GM23338 (cell line): ENCODE measurements at regions not wholly inside any gene's neighbourhood (a gene's known extent, or its start where the extent isn't known, plus 50 kb on each side); places are given as distances from the start of the nearest gene placed in this dataset.

Experiments used
- ATAC-seq: fragments of 200-7000 bp; cut with Tn5 transposase; 3 replicates; pipeline ENCODE4 v1.9.1; 2020
- DNase-seq: peaks from one replicate; pipeline ENCODE4 v3.0.0-alpha.2; 2015; ENCODE audit warnings: low spot score
- H2AFZ ChIP-seq: fragments of 200-600 bp; sonication (generic); 2 replicates; pipeline ENCODE4 v1.8.0; 2016; ENCODE audit warnings: antibody characterized with exemption, mild to moderate bottlenecking, moderate library complexity
- H3F3A ChIP-seq: fragments of 200-600 bp; sonication (generic); replicated peaks from 2 replicates; pipeline ENCODE4 v1.8.0; 2017; ENCODE audit warnings: antibody characterized with exemption, mixed run types, low read depth
- H3K27ac ChIP-seq: fragments of 200-600 bp; sonication (generic); 2 replicates; pipeline ENCODE4 v1.6.1; 2016; ENCODE audit warnings: low read depth
- H3K27me3 ChIP-seq: fragments of 200-600 bp; sonication (generic); 2 replicates; pipeline ENCODE4 v1.8.0; 2016; ENCODE audit warnings: mild to moderate bottlenecking, mixed run types, moderate library complexity; ENCODE audit not compliant: insufficient read depth
- H3K36me3 ChIP-seq: fragments of 200-600 bp; sonication (generic); 2 replicates; pipeline ENCODE4 v1.8.0; 2016; ENCODE audit warnings: mild to moderate bottlenecking; ENCODE audit not compliant: insufficient read depth
- H3K4me1 ChIP-seq: fragments of 200-600 bp; sonication (generic); 2 replicates; pipeline ENCODE4 v1.8.0; 2016; ENCODE audit warnings: mild to moderate bottlenecking, moderate library complexity; ENCODE audit not compliant: insufficient read depth
- H3K4me2 ChIP-seq: fragments of 200-600 bp; sonication (generic); 2 replicates; pipeline ENCODE4 v1.7.1; 2017; ENCODE audit warnings: mixed run types
- H3K4me3 ChIP-seq: fragments of 200-600 bp; sonication (generic); 2 replicates; pipeline ENCODE4 v1.6.1; 2016; ENCODE audit warnings: mixed run types
- H3K79me2 ChIP-seq: fragments of 200-600 bp; sonication (generic); replicated peaks from 2 replicates; pipeline ENCODE4 v1.8.0; 2017; ENCODE audit warnings: mild to moderate bottlenecking; ENCODE audit not compliant: insufficient read depth
- H3K9me2 ChIP-seq: fragments of 200-600 bp; sonication (generic); 2 replicates; pipeline ENCODE4 v1.8.0; 2017; ENCODE audit not compliant: insufficient read depth
- H4K20me1 ChIP-seq: fragments of 200-600 bp; sonication (generic); replicated peaks from 2 replicates; pipeline ENCODE4 v1.8.0; 2017; ENCODE audit warnings: mild to moderate bottlenecking; ENCODE audit not compliant: insufficient read depth
- H3K27ac Mint-ChIP-seq: 2 replicates; pipeline ENCODE4 v1.8.0; 2020; ENCODE audit warnings: inconsistent platforms, mild to moderate bottlenecking, moderate library complexity, mixed read lengths
- H3K27me3 Mint-ChIP-seq: 3 replicates; pipeline ENCODE4 v1.8.0; 2022; ENCODE audit warnings: low read depth, mild to moderate bottlenecking, moderate library complexity, mixed read lengths, inconsistent platforms; ENCODE audit not compliant: insufficient read depth, poor library complexity
- H3K36me3 Mint-ChIP-seq: 3 replicates; pipeline ENCODE4 v1.8.0; 2021; ENCODE audit warnings: low read depth, mild to moderate bottlenecking, inconsistent platforms, moderate library complexity, mixed read lengths
- H3K4me1 Mint-ChIP-seq: 3 replicates; pipeline ENCODE4 v1.8.0; 2020; ENCODE audit warnings: mild to moderate bottlenecking, inconsistent platforms, mixed read lengths
- H3K4me3 Mint-ChIP-seq: 3 replicates; pipeline ENCODE4 v1.8.0; 2021; ENCODE audit warnings: moderate library complexity, mild to moderate bottlenecking, inconsistent platforms, mixed read lengths
- H3K9me3 Mint-ChIP-seq: 3 replicates; pipeline ENCODE4 v1.8.0; 2020; ENCODE audit warnings: moderate library complexity, mild to moderate bottlenecking, inconsistent platforms, mixed read lengths
- CREB1 ChIP-seq: fragments of 250-450 bp; sonication (Bioruptor Pico); IDR thresholded peaks from 2 replicates; pipeline ENCODE4 v1.5.0; 2020; ENCODE audit warnings: low read depth, mild to moderate bottlenecking, moderate library complexity
- EZH2 ChIP-seq: fragments of 200-600 bp; sonication (generic); IDR thresholded peaks from one replicate; pipeline ENCODE4 v1.8.0; 2017; ENCODE audit warnings: antibody characterized with exemption, mild to moderate bottlenecking, low read depth; ENCODE audit not compliant: unreplicated experiment
- EZH2phosphoT487 ChIP-seq: fragments of 200-600 bp; sonication (generic); IDR thresholded peaks from one replicate; pipeline ENCODE4 v1.8.1; 2018; ENCODE audit warnings: antibody characterized with exemption; ENCODE audit not compliant: unreplicated experiment
- JUNB ChIP-seq: IDR thresholded peaks from one replicate; pipeline ENCODE4 v1.6.1; 2016; ENCODE audit warnings: antibody characterized with exemption; ENCODE audit not compliant: unreplicated experiment
- POLR2AphosphoS5 ChIP-seq: IDR thresholded peaks from 2 replicates; pipeline ENCODE4 v1.6.1; 2016; ENCODE audit warnings: antibody characterized with exemption, low read depth
- STAT1 ChIP-seq: IDR thresholded peaks from one replicate; pipeline ENCODE4 v1.6.1; 2016; ENCODE audit warnings: antibody characterized with exemption; ENCODE audit not compliant: unreplicated experiment
- ZNF114 ChIP-seq: fragments of 250-450 bp; sonication (Bioruptor Pico); IDR thresholded peaks from 2 replicates; pipeline ENCODE4 v1.5.0; 2020; ENCODE audit warnings: mild to moderate bottlenecking, moderate library complexity
- ZNF331 ChIP-seq: fragments of 250-450 bp; sonication (Bioruptor Pico); IDR thresholded peaks from 2 replicates; pipeline ENCODE4 v1.5.0; 2020; ENCODE audit warnings: low read depth, mild to moderate bottlenecking, moderate library complexity
- TF ChIP-seq, protein P1 (sequence below): fragments of 250-450 bp; sonication (Bioruptor Pico); IDR thresholded peaks from 2 replicates; pipeline ENCODE4 v1.5.0; 2020; ENCODE audit warnings: mild to moderate bottlenecking, moderate library complexity
- TF ChIP-seq, protein P2 (sequence below), 2 experiments: fragments of 200-600 bp in 1 of 2; sonication (generic) in 1 of 2; conservative IDR thresholded peaks; 2 replicates each; pipeline versions ENCODE4 v1.5.1 to v1.6.1; 2016 to 2017; ENCODE audit warnings: antibody characterized with exemption in 2 of 2, low read depth in 2 of 2, mild to moderate bottlenecking in 2 of 2, moderate library complexity in 1 of 2
- TF ChIP-seq, protein P3 (sequence below): IDR thresholded peaks from one replicate; pipeline ENCODE4 v1.6.1; 2018; ENCODE audit warnings: antibody characterized with exemption; ENCODE audit not compliant: unreplicated experiment

DNA sequence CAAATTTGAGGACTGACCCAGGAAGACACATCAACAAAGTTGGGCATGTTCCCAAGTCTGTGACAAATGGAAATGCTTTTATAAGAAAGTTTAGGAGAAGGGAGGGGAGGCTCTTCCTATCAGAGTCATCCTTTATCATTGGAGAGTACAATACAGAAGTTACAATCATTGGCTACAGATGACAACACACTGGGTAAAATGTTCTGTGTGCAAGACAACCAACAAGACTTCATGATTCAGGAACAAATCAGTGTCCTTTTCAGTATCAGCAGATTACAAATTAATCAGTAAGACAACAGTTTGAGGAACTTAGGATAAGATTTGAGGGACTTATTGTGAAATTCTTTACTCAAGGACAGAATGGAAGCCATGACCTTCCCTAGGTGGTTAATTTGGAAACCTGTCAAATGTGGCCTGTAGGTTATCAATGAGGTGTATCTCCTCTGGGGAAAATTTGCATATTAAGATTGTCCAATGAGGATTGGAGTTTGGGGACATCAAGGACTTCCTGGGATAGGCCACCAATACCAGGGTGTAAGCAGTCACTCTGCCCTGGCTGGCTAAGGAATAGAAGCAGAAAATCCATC lies 274.4 kb upstream of the RORA start (continued):
- TF ChIP-seq, protein P1, sequence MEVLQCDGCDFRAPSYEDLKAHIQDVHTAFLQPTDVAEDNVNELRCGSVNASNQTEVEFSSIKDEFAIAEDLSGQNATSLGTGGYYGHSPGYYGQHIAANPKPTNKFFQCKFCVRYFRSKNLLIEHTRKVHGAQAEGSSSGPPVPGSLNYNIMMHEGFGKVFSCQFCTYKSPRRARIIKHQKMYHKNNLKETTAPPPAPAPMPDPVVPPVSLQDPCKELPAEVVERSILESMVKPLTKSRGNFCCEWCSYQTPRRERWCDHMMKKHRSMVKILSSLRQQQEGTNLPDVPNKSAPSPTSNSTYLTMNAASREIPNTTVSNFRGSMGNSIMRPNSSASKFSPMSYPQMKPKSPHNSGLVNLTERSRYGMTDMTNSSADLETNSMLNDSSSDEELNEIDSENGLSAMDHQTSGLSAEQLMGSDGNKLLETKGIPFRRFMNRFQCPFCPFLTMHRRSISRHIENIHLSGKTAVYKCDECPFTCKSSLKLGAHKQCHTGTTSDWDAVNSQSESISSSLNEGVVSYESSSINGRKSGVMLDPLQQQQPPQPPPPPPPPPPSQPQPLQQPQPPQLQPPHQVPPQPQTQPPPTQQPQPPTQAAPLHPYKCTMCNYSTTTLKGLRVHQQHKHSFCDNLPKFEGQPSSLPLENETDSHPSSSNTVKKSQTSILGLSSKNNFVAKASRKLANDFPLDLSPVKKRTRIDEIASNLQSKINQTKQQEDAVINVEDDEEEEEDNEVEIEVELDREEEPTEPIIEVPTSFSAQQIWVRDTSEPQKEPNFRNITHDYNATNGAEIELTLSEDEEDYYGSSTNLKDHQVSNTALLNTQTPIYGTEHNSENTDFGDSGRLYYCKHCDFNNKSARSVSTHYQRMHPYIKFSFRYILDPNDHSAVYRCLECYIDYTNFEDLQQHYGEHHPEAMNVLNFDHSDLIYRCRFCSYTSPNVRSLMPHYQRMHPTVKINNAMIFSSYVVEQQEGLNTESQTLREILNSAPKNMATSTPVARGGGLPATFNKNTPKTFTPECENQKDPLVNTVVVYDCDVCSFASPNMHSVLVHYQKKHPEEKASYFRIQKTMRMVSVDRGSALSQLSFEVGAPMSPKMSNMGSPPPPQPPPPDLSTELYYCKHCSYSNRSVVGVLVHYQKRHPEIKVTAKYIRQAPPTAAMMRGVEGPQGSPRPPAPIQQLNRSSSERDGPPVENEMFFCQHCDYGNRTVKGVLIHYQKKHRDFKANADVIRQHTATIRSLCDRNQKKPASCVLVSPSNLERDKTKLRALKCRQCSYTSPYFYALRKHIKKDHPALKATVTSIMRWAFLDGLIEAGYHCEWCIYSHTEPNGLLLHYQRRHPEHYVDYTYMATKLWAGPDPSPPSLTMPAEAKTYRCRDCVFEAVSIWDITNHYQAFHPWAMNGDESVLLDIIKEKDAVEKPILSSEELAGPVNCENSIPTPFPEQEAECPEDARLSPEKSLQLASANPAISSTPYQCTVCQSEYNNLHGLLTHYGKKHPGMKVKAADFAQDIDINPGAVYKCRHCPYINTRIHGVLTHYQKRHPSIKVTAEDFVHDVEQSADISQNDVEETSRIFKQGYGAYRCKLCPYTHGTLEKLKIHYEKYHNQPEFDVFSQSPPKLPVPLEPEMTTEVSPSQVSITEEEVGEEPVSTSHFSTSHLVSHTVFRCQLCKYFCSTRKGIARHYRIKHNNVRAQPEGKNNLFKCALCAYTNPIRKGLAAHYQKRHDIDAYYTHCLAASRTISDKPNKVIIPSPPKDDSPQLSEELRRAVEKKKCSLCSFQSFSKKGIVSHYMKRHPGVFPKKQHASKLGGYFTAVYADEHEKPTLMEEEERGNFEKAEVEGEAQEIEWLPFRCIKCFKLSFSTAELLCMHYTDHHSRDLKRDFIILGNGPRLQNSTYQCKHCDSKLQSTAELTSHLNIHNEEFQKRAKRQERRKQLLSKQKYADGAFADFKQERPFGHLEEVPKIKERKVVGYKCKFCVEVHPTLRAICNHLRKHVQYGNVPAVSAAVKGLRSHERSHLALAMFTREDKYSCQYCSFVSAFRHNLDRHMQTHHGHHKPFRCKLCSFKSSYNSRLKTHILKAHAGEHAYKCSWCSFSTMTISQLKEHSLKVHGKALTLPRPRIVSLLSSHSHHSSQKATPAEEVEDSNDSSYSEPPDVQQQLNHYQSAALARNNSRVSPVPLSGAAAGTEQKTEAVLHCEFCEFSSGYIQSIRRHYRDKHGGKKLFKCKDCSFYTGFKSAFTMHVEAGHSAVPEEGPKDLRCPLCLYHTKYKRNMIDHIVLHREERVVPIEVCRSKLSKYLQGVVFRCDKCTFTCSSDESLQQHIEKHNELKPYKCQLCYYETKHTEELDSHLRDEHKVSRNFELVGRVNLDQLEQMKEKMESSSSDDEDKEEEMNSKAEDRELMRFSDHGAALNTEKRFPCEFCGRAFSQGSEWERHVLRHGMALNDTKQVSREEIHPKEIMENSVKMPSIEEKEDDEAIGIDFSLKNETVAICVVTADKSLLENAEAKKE (CRISPR knock-in tag) = no peak

DNA sequence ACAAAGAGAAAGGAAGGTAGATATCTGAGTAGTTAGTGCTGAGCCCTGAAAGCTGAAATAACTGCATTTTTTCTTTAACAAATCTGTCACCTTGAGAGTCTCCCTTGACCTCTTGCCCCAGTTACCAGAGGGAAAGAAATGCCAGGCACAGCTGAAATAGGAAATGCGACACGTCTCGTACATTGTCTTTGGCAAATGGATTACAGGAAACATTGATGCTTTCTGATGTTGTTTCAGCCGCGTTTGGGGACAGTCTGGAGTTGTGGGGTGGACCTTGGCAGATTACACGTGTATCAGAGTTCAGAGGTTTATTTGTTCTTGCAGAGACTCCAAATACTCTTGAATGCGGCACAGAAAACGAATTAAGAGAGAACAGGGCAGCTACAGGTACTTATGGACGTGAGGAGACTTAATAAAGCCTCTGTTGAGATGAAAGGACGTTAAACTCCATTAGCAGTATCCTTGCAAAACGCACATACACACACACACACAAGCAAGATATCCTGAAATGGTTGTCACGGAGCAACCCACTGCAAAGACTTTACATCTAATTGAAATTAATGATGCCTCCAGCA lies 272.8 kb upstream of the RORA start:
- Histone ChIP-seq H3F3A (no peaks in the 10 kb centered on the region), H3K4me2 (peak overlapping the region; percentile 46), H3K27me3 (no peaks in the 10 kb centered on the region), H3K36me3 (no peaks in the 10 kb centered on the region), H4K20me1 (no peaks in the 10 kb centered on the region), H3K79me2 (no peaks in the 10 kb centered on the region), H3K9me2 (0 out of 2 replicates have a peak, but pooled peaks cover 6% of the 10 kb centered on the region), H3K27ac (no peak overlapping the region), H2AFZ (peak overlapping the region; percentile 1; the same call in 1 of the 2 replicates), H3K4me1 (peaks cover 23% of the 10 kb centered on the region), H3K4me3 (no peak overlapping the region)
- Mint-ChIP-seq H3K9me3 (no peaks in the 10 kb centered on the region), H3K27me3 (no peaks in the 10 kb centered on the region), H3K27ac (no peak overlapping the region), H3K4me1 (peaks cover 27% of the 10 kb centered on the region), H3K36me3 (no peaks in the 10 kb centered on the region), H3K4me3 (no peak overlapping the region)
- no peak for DNase-seq
- no peak for ATAC-seq
- TF ChIP-seq, protein P2, sequence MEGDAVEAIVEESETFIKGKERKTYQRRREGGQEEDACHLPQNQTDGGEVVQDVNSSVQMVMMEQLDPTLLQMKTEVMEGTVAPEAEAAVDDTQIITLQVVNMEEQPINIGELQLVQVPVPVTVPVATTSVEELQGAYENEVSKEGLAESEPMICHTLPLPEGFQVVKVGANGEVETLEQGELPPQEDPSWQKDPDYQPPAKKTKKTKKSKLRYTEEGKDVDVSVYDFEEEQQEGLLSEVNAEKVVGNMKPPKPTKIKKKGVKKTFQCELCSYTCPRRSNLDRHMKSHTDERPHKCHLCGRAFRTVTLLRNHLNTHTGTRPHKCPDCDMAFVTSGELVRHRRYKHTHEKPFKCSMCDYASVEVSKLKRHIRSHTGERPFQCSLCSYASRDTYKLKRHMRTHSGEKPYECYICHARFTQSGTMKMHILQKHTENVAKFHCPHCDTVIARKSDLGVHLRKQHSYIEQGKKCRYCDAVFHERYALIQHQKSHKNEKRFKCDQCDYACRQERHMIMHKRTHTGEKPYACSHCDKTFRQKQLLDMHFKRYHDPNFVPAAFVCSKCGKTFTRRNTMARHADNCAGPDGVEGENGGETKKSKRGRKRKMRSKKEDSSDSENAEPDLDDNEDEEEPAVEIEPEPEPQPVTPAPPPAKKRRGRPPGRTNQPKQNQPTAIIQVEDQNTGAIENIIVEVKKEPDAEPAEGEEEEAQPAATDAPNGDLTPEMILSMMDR (conservative IDR thresholded peaks at IDR 0.05; ENCODE audit: low read depth in 2 of 2) = no peak
- TF ChIP-seq STAT1 = no peak
- TF ChIP-seq, protein P3, sequence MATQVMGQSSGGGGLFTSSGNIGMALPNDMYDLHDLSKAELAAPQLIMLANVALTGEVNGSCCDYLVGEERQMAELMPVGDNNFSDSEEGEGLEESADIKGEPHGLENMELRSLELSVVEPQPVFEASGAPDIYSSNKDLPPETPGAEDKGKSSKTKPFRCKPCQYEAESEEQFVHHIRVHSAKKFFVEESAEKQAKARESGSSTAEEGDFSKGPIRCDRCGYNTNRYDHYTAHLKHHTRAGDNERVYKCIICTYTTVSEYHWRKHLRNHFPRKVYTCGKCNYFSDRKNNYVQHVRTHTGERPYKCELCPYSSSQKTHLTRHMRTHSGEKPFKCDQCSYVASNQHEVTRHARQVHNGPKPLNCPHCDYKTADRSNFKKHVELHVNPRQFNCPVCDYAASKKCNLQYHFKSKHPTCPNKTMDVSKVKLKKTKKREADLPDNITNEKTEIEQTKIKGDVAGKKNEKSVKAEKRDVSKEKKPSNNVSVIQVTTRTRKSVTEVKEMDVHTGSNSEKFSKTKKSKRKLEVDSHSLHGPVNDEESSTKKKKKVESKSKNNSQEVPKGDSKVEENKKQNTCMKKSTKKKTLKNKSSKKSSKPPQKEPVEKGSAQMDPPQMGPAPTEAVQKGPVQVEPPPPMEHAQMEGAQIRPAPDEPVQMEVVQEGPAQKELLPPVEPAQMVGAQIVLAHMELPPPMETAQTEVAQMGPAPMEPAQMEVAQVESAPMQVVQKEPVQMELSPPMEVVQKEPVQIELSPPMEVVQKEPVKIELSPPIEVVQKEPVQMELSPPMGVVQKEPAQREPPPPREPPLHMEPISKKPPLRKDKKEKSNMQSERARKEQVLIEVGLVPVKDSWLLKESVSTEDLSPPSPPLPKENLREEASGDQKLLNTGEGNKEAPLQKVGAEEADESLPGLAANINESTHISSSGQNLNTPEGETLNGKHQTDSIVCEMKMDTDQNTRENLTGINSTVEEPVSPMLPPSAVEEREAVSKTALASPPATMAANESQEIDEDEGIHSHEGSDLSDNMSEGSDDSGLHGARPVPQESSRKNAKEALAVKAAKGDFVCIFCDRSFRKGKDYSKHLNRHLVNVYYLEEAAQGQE = no peak
- TF ChIP-seq POLR2AphosphoS5 = no peak
- TF ChIP-seq EZH2phosphoT487 = no peak
- TF ChIP-seq ZNF331 = no peak
- no peak for TF ChIP-seq JUNB
- no peak for TF ChIP-seq CREB1 (CRISPR knock-in tag)
- TF ChIP-seq ZNF114 = no peak
- TF ChIP-seq EZH2 = no peak
